ENCODE measurements at regions not wholly inside any gene's neighbourhood (a gene's known extent, or its start where the extent isn't known, plus 50 kb on each side); places are given as distances from the start of the nearest gene placed in this dataset.

- Histone ChIP-seq H3K4me3 (ENCODE audit: low read length) (no peak overlapping the region), H3K27ac (ENCODE audit: low read depth, low read length) (no peak overlapping the region), H3K27me3 (ENCODE audit: insufficient read depth, low read length, poor library complexity) (no peaks in the 10 kb centered on the region), H2BK15ac (replicated peaks; ENCODE audit: low read depth) (no peak overlapping the region), H3K4me2 (ENCODE audit: low read length) (no peak overlapping the region), H4K8ac (ENCODE audit: low read depth, low read length) (no peak overlapping the region), H2BK120ac (ENCODE audit: low read depth, low read length) (no peak overlapping the region), H3K79me1 (ENCODE audit: low read length) (no peaks in the 10 kb centered on the region), H3K4me1 (ENCODE audit: control insufficient read depth, low read depth, low read length) (no peaks in the 10 kb centered on the region), H3K9ac (ENCODE audit: low read length) (no peak overlapping the region), H3K4ac (ENCODE audit: low read depth, low read length) (no peak overlapping the region), H3K56ac (ENCODE audit: low read length) (no peak overlapping the region), H3K18ac (ENCODE audit: low read length) (no peak overlapping the region), H3K36me3 (ENCODE audit: control insufficient read depth, insufficient read depth, low read length) (no peaks in the 10 kb centered on the region), H2BK5ac (ENCODE audit: low read length) (no peak overlapping the region), H3K23ac (ENCODE audit: low read length) (no peak overlapping the region), H4K5ac (ENCODE audit: low read length) (no peak overlapping the region), H2AK5ac (ENCODE audit: low read length) (no peak overlapping the region), H3K79me2 (ENCODE audit: control insufficient read depth, insufficient read depth, low read length) (no peaks in the 10 kb centered on the region)
- no CpG with 5 or more reads among the region's 5 CpGs for WGBS (ENCODE audit: extremely low coverage, insufficient coverage, low lambda C conversion rate)
- DNase-seq, result no peak
Observed at GRCh38 chr7:94080551-94080950, 76.4 kb upstream of the BET1 start.

- Histone ChIP-seq H2AK5ac (ENCODE audit: low read length) (no peak overlapping the region), H2BK5ac (ENCODE audit: low read length) (no peak overlapping the region), H3K27me3 (ENCODE audit: insufficient read depth, low read length, poor library complexity) (no peaks in the 10 kb centered on the region), H3K18ac (ENCODE audit: low read length) (no peak overlapping the region), H3K4me1 (ENCODE audit: control insufficient read depth, low read depth, low read length) (no peaks in the 10 kb centered on the region), H3K36me3 (ENCODE audit: control insufficient read depth, insufficient read depth, low read length) (no peaks in the 10 kb centered on the region), H3K79me1 (ENCODE audit: low read length) (no peaks in the 10 kb centered on the region), H3K27ac (ENCODE audit: low read depth, low read length) (no peak overlapping the region), H4K8ac (ENCODE audit: low read depth, low read length) (no peak overlapping the region), H4K5ac (ENCODE audit: low read length) (no peak overlapping the region), H3K79me2 (ENCODE audit: control insufficient read depth, insufficient read depth, low read length) (no peaks in the 10 kb centered on the region), H3K4me3 (ENCODE audit: low read length) (no peak overlapping the region), H2BK120ac (ENCODE audit: low read depth, low read length) (no peak overlapping the region), H3K23ac (ENCODE audit: low read length) (no peak overlapping the region), H2BK15ac (replicated peaks; ENCODE audit: low read depth) (no peak overlapping the region), H3K56ac (ENCODE audit: low read length) (no peak overlapping the region), H3K9ac (ENCODE audit: low read length) (no peak overlapping the region), H3K4me2 (ENCODE audit: low read length) (no peak overlapping the region), H3K4ac (ENCODE audit: low read depth, low read length) (no peak overlapping the region)
- no peak for DNase-seq
Observed at GRCh38 chr7:94082126-94082525, 78.0 kb upstream of the BET1 start.

- no peak overlapping the region for H3K4me2 ChIP-seq (ENCODE audit: low read length)
- H3K18ac ChIP-seq (ENCODE audit: low read length), result peak overlapping the region; percentile 60
- H3K4me1 ChIP-seq (ENCODE audit: control insufficient read depth, low read depth, low read length), result peaks cover 4% of the 10 kb centered on the region
- no peak overlapping the region for H2AK5ac ChIP-seq (ENCODE audit: low read length)
- peak; percentile 82 for DNase-seq
- H3K79me2 ChIP-seq (ENCODE audit: control insufficient read depth, insufficient read depth, low read length), result no peaks in the 10 kb centered on the region
- H2BK15ac ChIP-seq (replicated peaks; ENCODE audit: low read depth), result no peak overlapping the region
- H3K27me3 ChIP-seq (ENCODE audit: insufficient read depth, low read length, poor library complexity), result no peaks in the 10 kb centered on the region
- H4K8ac ChIP-seq (ENCODE audit: low read depth, low read length), result no peak overlapping the region
- no peaks in the 10 kb centered on the region for H3K79me1 ChIP-seq (ENCODE audit: low read length)
- no peaks in the 10 kb centered on the region for H3K36me3 ChIP-seq (ENCODE audit: control insufficient read depth, insufficient read depth, low read length)
- no peak overlapping the region for H3K23ac ChIP-seq (ENCODE audit: low read length)
- no peak overlapping the region for H3K4me3 ChIP-seq (ENCODE audit: low read length)
- no peak overlapping the region for H4K5ac ChIP-seq (ENCODE audit: low read length)
- H3K27ac ChIP-seq (ENCODE audit: low read depth, low read length), result no peak overlapping the region
- H3K4ac ChIP-seq (ENCODE audit: low read depth, low read length), result no peak overlapping the region
- no CpG with 5 or more reads among the region's 6 CpGs for WGBS (ENCODE audit: extremely low coverage, insufficient coverage, low lambda C conversion rate)
- no peak overlapping the region for H2BK120ac ChIP-seq (ENCODE audit: low read depth, low read length)
- no peak overlapping the region for H2BK5ac ChIP-seq (ENCODE audit: low read length)
- H3K56ac ChIP-seq (ENCODE audit: low read length), result peak overlapping the region; percentile 36
- H3K9ac ChIP-seq (ENCODE audit: low read length), result no peak overlapping the region
Observed at GRCh38 chr7:94087664-94088352, 83.7 kb upstream of the BET1 start.

GRCh38 chr7:94088560-94088959 lies 84.4 kb upstream of the BET1 start:
- peak overlapping the region; percentile 14 for H2AK5ac ChIP-seq (ENCODE audit: low read length)
- no peak overlapping the region for H3K9ac ChIP-seq (ENCODE audit: low read length)
- no peak overlapping the region for H3K56ac ChIP-seq (ENCODE audit: low read length)
- H4K5ac ChIP-seq (ENCODE audit: low read length), result no peak overlapping the region
- no peak overlapping the region for H3K23ac ChIP-seq (ENCODE audit: low read length)
- H3K27ac ChIP-seq (ENCODE audit: low read depth, low read length), result no peak overlapping the region
- no peaks in the 10 kb centered on the region for H3K27me3 ChIP-seq (ENCODE audit: insufficient read depth, low read length, poor library complexity)
- no peak overlapping the region for H2BK5ac ChIP-seq (ENCODE audit: low read length)
- H4K8ac ChIP-seq (ENCODE audit: low read depth, low read length), result no peak overlapping the region
- no peaks in the 10 kb centered on the region for H3K36me3 ChIP-seq (ENCODE audit: control insufficient read depth, insufficient read depth, low read length)
- H3K4ac ChIP-seq (ENCODE audit: low read depth, low read length), result no peak overlapping the region
- no peaks in the 10 kb centered on the region for H3K79me1 ChIP-seq (ENCODE audit: low read length)
- no peak overlapping the region for H2BK15ac ChIP-seq (replicated peaks; ENCODE audit: low read depth)
- DNase-seq, result peak; percentile 11
- H3K4me3 ChIP-seq (ENCODE audit: low read length), result no peak overlapping the region
- no peaks in the 10 kb centered on the region for H3K79me2 ChIP-seq (ENCODE audit: control insufficient read depth, insufficient read depth, low read length)
- peaks cover 4% of the 10 kb centered on the region for H3K4me1 ChIP-seq (ENCODE audit: control insufficient read depth, low read depth, low read length)
- H3K18ac ChIP-seq (ENCODE audit: low read length), result no peak overlapping the region
- H2BK120ac ChIP-seq (ENCODE audit: low read depth, low read length), result no peak overlapping the region
- H3K4me2 ChIP-seq (ENCODE audit: low read length), result no peak overlapping the region

- H3K4me1 ChIP-seq (ENCODE audit: control insufficient read depth, low read depth, low read length), result peaks cover 4% of the 10 kb centered on the region
- H3K27ac ChIP-seq (ENCODE audit: low read depth, low read length), result no peak overlapping the region
- H3K9ac ChIP-seq (ENCODE audit: low read length), result no peak overlapping the region
- no peak for DNase-seq
- H2BK5ac ChIP-seq (ENCODE audit: low read length), result no peak overlapping the region
- no peak overlapping the region for H3K4ac ChIP-seq (ENCODE audit: low read depth, low read length)
- no peak overlapping the region for H3K56ac ChIP-seq (ENCODE audit: low read length)
- no peaks in the 10 kb centered on the region for H3K36me3 ChIP-seq (ENCODE audit: control insufficient read depth, insufficient read depth, low read length)
- peak overlapping the region; percentile 27 for H2AK5ac ChIP-seq (ENCODE audit: low read length)
- H3K79me1 ChIP-seq (ENCODE audit: low read length), result no peaks in the 10 kb centered on the region
- H2BK15ac ChIP-seq (replicated peaks; ENCODE audit: low read depth), result no peak overlapping the region
- no peak overlapping the region for H2BK120ac ChIP-seq (ENCODE audit: low read depth, low read length)
- no peak overlapping the region for H4K5ac ChIP-seq (ENCODE audit: low read length)
- H3K23ac ChIP-seq (ENCODE audit: low read length), result no peak overlapping the region
- no peaks in the 10 kb centered on the region for H3K27me3 ChIP-seq (ENCODE audit: insufficient read depth, low read length, poor library complexity)
- H4K8ac ChIP-seq (ENCODE audit: low read depth, low read length), result no peak overlapping the region
- no peaks in the 10 kb centered on the region for H3K79me2 ChIP-seq (ENCODE audit: control insufficient read depth, insufficient read depth, low read length)
- no peak overlapping the region for H3K18ac ChIP-seq (ENCODE audit: low read length)
- H3K4me2 ChIP-seq (ENCODE audit: low read length), result no peak overlapping the region
- no peak overlapping the region for H3K4me3 ChIP-seq (ENCODE audit: low read length)
- WGBS (ENCODE audit: extremely low coverage, insufficient coverage, low lambda C conversion rate), result no CpG with 5 or more reads among the region's 4 CpGs
Observed at GRCh38 chr7:94089806-94090205, 85.7 kb upstream of the BET1 start.

GRCh38 chr7:94092980-94093379 lies 88.8 kb upstream of the BET1 start:
- Histone ChIP-seq H3K4ac (ENCODE audit: low read depth, low read length) (no peak overlapping the region), H3K4me2 (ENCODE audit: low read length) (no peak overlapping the region), H3K9ac (ENCODE audit: low read length) (no peak overlapping the region), H2BK15ac (replicated peaks; ENCODE audit: low read depth) (no peak overlapping the region), H3K79me2 (ENCODE audit: control insufficient read depth, insufficient read depth, low read length) (no peaks in the 10 kb centered on the region), H2BK120ac (ENCODE audit: low read depth, low read length) (no peak overlapping the region), H3K4me1 (ENCODE audit: control insufficient read depth, low read depth, low read length) (peaks cover 4% of the 10 kb centered on the region), H3K56ac (ENCODE audit: low read length) (no peak overlapping the region), H2AK5ac (ENCODE audit: low read length) (no peak overlapping the region), H4K5ac (ENCODE audit: low read length) (no peak overlapping the region), H3K23ac (ENCODE audit: low read length) (no peak overlapping the region), H3K4me3 (ENCODE audit: low read length) (no peak overlapping the region), H2BK5ac (ENCODE audit: low read length) (no peak overlapping the region), H3K18ac (ENCODE audit: low read length) (no peak overlapping the region), H3K79me1 (ENCODE audit: low read length) (no peaks in the 10 kb centered on the region), H3K27ac (ENCODE audit: low read depth, low read length) (no peak overlapping the region), H4K8ac (ENCODE audit: low read depth, low read length) (no peak overlapping the region), H3K36me3 (ENCODE audit: control insufficient read depth, insufficient read depth, low read length) (no peaks in the 10 kb centered on the region), H3K27me3 (ENCODE audit: insufficient read depth, low read length, poor library complexity) (no peaks in the 10 kb centered on the region)
- no CpG with 5 or more reads among the region's 1 CpG for WGBS (ENCODE audit: extremely low coverage, insufficient coverage, low lambda C conversion rate)
- no peak for DNase-seq
